Spinal cord (tissue), 9 donors: ENCODE measurements at regions not wholly inside any gene's neighbourhood (a gene's known extent, or its start where the extent isn't known, plus 50 kb on each side); places are given as distances from the start of the nearest gene placed in this dataset.

ENCODE experiments used
- DNase-seq, 6 donors: peaks; one replicate each; pipeline versions ENCODE4 v3.0.0 to v3.0.0-alpha.2; 2013 to 2015; ENCODE audit warnings: low spot score in 6 of 6, low read depth in 4 of 6
- H3K27ac ChIP-seq: one replicate; pipeline ENCODE4 v1.5.1; 2013; ENCODE audit warnings: low read depth, low read length, control low read depth
- H3K27me3 ChIP-seq: one replicate; pipeline ENCODE4 v1.6.1; 2013; ENCODE audit warnings: low read length; ENCODE audit not compliant: control insufficient read depth, insufficient read depth
- H3K36me3 ChIP-seq: one replicate; pipeline ENCODE4 v1.6.1; 2013; ENCODE audit warnings: low read length; ENCODE audit not compliant: control insufficient read depth, insufficient read depth
- H3K4me1 ChIP-seq: one replicate; pipeline ENCODE4 v1.6.1; 2013; ENCODE audit warnings: low read length; ENCODE audit not compliant: control insufficient read depth, insufficient read depth
- H3K4me3 ChIP-seq: one replicate; pipeline ENCODE4 v1.5.1; 2013; ENCODE audit warnings: low read depth, low read length, control low read depth
- H3K9me3 ChIP-seq: one replicate; pipeline ENCODE4 v1.6.1; 2013; ENCODE audit warnings: low read length; ENCODE audit not compliant: control insufficient read depth, insufficient read depth
- WGBS: methylation state at CpG from one replicate; pipeline ENCODE4 v1.1.5; 2013; ENCODE audit warnings: missing lambda C conversion rate; ENCODE audit not compliant: insufficient coverage; 5-methylcytosine and 5-hydroxymethylcytosine counted together
- donor health status: healthy.

DNA sequence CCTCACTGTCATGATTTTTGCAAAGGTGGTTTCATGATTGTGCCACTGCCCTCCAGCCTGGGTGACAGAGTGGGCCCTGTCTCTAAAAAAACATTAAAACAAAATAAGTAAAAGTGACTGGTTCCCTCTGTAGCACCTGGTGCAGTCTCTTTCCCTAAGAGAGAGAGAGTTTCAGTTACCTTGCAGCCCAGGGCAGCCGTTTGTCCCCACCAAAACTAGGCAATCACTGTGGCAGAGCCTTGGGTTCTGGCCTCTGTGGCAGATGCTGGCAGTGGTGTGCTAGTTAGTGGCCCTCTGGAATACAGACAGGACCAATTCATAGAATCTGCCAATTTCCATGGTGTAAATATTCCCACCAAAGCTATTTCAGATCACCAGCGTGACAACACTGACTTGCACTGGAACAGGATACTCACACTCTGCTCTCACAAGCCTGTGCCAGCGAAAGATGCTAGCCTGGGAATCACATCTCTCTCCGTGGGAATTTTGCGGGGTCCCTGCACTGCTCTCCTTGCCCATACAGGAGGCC is 108.7 kb downstream of the TLR5 start:
- H3K4me1 ChIP-seq = peaks cover 23% of the 10 kb centered on the region
- H3K36me3 ChIP-seq = no peaks in the 10 kb centered on the region
- no peak overlapping the region for H3K4me3 ChIP-seq
- no peak overlapping the region for H3K27ac ChIP-seq
- no peak for DNase-seq
- H3K9me3 ChIP-seq = no peaks in the 10 kb centered on the region
- 96% methylated on average over 5 of the region's 5 CpGs for WGBS
- H3K27me3 ChIP-seq = no peaks in the 10 kb centered on the region

DNA sequence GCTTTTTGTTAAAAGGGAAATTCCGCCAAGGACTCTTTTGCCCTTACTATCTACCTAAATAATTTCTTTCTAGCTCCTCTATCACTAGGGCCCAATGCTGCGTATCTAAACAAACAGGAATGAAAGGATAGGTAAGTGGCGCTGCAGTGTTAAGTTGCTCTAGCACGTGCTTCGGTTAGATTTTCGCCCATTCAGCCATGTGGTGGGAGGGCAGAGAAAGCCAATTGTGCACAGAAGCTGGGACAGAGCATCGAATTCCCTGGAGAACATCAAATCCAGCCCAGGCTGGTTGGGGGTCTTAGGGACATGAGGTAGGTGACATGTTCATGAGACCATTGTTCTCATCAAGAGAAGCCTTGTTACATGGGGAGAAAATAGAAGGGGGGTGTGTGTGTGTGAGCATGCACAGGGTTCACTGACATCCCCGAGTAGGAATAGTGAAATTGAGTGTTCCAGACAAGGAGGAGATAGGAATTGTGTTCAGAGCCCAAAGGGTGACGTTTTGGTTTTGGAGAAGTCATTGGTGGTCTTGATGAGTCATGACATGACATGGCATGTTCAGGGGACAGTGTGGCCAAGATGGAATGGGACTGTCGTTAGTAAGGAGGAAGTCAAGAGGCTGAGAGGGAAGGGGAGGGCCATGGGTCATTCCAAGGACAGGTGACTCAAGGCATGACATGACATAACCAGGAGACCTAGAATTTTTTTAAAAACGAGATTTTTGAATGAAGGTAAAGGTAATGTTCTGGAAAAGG is 107.1 kb downstream of the TLR5 start:
- no peak overlapping the region for H3K27ac ChIP-seq
- peaks cover 23% of the 10 kb centered on the region for H3K4me1 ChIP-seq
- no peak for DNase-seq
- no peaks in the 10 kb centered on the region for H3K36me3 ChIP-seq
- H3K27me3 ChIP-seq = no peaks in the 10 kb centered on the region
- no peak overlapping the region for H3K4me3 ChIP-seq
- WGBS = 80% methylated on average over 9 of the region's 11 CpGs
- H3K9me3 ChIP-seq = no peaks in the 10 kb centered on the region

DNA sequence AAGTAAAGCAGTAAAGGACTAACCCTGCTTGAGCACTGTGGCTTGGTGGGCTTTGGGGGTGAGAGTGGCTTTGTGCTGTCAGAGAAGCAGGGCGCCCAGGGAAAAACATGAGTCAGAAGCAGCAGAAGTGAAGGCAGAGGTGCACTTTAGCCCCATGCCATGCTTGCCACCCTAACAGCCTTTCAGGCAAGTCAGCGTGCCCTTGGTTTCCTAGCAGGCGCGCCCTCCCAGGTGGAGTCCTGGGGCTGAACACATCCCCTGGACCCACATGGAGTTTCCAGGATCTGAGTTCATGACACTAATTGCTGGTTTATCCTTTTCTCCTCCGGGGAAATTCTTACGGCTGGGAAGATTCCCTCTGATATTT is 106.6 kb downstream of the TLR5 start:
- H3K27ac ChIP-seq = no peak overlapping the region
- WGBS = 96% methylated on average over 4 of the region's 6 CpGs
- no peak for DNase-seq
- H3K4me3 ChIP-seq = no peak overlapping the region
- H3K36me3 ChIP-seq = no peaks in the 10 kb centered on the region
- no peaks in the 10 kb centered on the region for H3K9me3 ChIP-seq
- no peaks in the 10 kb centered on the region for H3K27me3 ChIP-seq
- peaks cover 19% of the 10 kb centered on the region for H3K4me1 ChIP-seq

DNA sequence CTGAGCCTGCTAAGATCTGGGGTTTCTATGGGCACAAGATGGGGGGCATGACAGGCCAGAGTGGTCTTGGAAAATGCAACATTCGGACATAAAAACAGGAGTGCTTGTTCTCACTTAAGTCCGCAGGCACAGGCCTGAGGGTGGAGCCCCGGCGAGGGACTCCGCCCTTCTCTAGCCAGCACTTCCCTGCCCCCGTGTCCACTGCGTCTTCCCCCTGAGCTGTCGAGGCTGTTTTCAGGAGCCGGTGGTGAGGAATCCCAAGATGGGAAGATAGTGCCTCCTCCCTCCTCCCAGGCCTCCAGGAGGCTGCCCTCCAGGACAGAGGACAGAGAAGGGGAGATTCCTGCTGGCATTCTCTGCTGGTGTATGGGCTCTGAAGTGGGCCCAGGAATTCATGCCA is 105.2 kb downstream of the TLR5 start:
- H3K27me3 ChIP-seq = no peaks in the 10 kb centered on the region
- no peak overlapping the region for H3K4me3 ChIP-seq
- peaks cover 19% of the 10 kb centered on the region for H3K4me1 ChIP-seq
- H3K27ac ChIP-seq = no peak overlapping the region
- no peak for DNase-seq
- WGBS = 90% methylated on average over 7 of the region's 9 CpGs
- no peaks in the 10 kb centered on the region for H3K36me3 ChIP-seq
- H3K9me3 ChIP-seq = no peaks in the 10 kb centered on the region

DNA sequence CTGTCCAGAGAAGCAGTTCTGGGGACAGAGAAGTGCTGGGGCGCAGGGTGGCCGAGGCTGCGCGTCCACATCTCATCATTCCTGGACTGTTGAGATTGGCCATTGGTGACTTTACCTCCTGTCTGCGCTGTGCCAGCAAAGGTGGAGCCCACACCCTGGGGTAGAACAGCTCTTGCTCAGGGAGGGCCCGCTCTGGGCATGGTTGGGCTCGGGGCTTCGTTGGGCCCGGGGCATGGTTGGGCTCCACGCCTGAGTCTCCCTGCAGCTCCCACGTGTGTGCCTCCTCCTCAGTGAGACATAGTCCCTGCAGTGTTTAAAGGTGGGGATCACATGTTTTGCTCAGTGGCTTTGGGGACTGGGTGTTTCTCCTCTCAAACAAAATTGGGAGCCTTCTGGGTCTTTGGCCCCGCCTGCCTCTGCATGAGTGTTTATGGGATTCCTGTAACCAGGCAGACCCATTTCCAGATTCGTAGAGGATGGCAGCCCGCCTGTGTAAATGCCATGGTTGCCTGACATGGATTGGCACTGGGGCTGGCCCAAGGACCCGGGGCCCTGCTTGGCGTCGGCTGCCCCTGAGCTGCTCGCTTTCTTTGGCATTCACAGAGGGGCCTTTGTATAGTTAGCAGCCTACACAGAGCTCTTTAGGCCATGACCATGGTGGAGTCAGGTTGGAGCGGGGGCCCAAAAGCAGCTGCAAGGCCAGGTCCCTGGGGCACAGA is 104.6 kb downstream of the TLR5 start:
- DNase-seq = peak in 1 of 6 donors; percentile 29
- 84% methylated on average over 18 of the region's 19 CpGs for WGBS

DNA sequence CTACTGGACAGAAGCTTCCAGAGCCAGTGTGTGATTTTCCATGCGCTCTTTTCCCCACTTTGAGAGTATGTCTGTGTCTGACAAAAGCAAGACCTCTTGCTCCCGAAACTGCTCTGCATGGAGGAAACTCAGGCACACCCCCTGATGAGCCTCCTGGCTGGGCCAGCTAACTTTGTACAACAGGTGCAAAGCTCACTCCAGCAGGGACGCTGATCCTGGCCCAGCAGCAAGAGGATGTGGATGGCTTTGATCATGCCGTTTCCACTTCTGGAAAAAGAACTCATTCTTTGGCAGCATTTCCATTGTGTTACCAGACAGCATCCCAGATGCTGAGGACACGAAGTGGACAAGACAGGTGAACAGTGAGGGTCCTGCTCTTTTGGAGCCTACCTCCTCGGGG is 103.1 kb downstream of the TLR5 start:
- H3K36me3 ChIP-seq = no peaks in the 10 kb centered on the region
- H3K9me3 ChIP-seq = no peaks in the 10 kb centered on the region
- no peak overlapping the region for H3K4me3 ChIP-seq
- H3K27me3 ChIP-seq = no peaks in the 10 kb centered on the region
- H3K27ac ChIP-seq = no peak overlapping the region
- 89% methylated on average over 4 of the region's 6 CpGs for WGBS
- no peak for DNase-seq
- H3K4me1 ChIP-seq = peaks cover 19% of the 10 kb centered on the region

More for the DNA sequence above, 104.6 kb downstream of the TLR5 start:
- Histone ChIP-seq H3K27me3 (no peaks in the 10 kb centered on the region), H3K4me3 (no peak overlapping the region), H3K36me3 (no peaks in the 10 kb centered on the region), H3K27ac (no peak overlapping the region), H3K9me3 (no peaks in the 10 kb centered on the region), H3K4me1 (peaks cover 19% of the 10 kb centered on the region)

DNA sequence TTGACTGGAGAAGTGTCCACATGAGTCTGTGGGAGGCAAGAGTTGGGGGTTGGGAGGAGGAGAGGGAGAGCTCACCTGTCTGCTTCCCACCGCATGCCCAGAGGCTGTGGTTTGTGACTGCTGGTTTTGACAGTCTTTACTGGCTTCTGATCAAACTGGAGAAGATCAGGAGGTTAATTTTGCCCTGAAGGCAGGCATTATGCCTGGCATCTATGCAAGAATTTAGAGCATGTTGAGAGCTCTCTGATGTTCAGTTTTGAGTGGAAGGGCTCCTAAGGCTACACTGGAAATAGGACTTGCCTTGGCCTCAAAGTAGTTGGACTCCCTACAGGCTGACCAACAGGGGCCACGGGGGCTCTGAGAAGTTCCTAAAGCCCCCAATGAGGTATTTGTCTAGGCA is 101.6 kb downstream of the TLR5 start:
- 61% methylated on average over 2 of the region's 2 CpGs for WGBS
- no peak for DNase-seq
- Histone ChIP-seq H3K27me3 (no peaks in the 10 kb centered on the region), H3K36me3 (no peaks in the 10 kb centered on the region), H3K9me3 (no peaks in the 10 kb centered on the region), H3K4me3 (no peak overlapping the region), H3K27ac (no peak overlapping the region), H3K4me1 (peaks cover 19% of the 10 kb centered on the region)

DNA sequence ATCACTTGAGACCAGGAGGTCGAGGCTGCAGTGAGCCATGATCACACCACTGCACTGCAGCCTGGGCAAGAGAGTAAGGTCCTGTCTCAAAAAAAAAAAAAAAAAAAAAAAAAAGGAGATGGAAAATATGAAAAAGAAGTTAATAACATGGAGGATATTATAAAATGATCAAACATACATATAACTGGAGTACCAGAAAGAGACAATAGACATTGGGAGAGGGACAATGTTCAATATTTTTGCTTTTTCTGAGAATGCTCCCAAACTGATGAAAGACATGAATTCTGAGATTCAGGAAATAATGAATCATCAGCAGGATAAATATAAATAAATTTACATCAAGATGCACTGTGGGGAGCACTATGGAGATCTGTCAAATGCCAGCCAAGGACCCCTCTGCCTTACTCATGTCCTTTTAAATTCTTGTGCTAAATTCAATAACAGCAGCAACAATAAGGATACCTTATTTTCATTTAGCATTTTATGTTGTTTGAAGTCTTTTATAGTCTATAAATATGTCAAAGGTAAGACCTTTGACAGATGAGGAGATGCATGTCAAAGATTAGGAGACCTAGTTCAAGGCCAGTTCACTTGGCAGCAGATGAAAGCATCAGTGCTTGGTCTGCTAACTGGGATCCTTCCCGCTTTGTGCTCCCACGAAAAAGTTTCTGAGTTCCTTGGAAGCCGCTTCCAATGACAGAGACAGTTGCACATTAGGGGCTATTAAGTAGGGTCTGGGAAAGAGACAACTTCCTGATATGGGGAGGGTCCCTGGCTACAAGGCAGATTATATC is 97.7 kb downstream of the TLR5 start:
- no peak for DNase-seq
- H3K4me1 ChIP-seq = no peaks in the 10 kb centered on the region
- no peaks in the 10 kb centered on the region for H3K9me3 ChIP-seq
- no peaks in the 10 kb centered on the region for H3K36me3 ChIP-seq
- no peaks in the 10 kb centered on the region for H3K27me3 ChIP-seq
- no peak overlapping the region for H3K27ac ChIP-seq
- WGBS = 100% methylated on average over 3 of the region's 4 CpGs
- H3K4me3 ChIP-seq = no peak overlapping the region

DNA sequence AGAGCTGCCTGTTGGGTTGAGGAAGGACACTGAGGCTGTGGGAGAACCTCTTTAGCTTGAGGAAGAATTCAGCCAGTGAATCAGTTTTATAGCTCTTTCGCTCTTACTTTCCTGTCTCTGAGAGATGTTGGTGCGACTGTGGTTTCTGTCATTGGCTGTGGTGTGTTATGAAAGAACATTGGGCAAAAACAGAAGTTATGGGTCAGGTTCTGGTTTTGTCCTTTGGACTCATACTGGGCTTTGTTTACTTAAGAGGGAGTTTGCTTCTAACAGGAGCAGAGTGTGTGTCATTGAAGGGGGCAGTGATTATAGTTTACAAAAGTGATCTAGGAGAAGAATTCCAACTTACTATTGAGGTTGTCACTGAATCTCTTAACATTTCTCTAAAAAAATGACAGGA is 97.0 kb downstream of the TLR5 start:
- WGBS = 100% methylated on average over 2 of the region's 2 CpGs
- Histone ChIP-seq H3K4me3 (no peak overlapping the region), H3K4me1 (no peaks in the 10 kb centered on the region), H3K27ac (no peak overlapping the region), H3K27me3 (no peaks in the 10 kb centered on the region), H3K9me3 (no peaks in the 10 kb centered on the region), H3K36me3 (no peaks in the 10 kb centered on the region)
- DNase-seq = no peak
